ENCODE measurements at regions not wholly inside any gene's neighbourhood (a gene's known extent, or its start where the extent isn't known, plus 50 kb on each side); places are given as distances from the start of the nearest gene placed in this dataset.

GRCh38 chr6:139754898-139755775 lies 380.7 kb upstream of the CITED2 start:
- no peak overlapping the region for H3K4me3 ChIP-seq (ENCODE audit: low read depth, low read length, poor library complexity, severe bottlenecking)
- H3K36me3 ChIP-seq (ENCODE audit: insufficient read depth, low read length): no peaks in the 10 kb centered on the region
- H4K20me1 ChIP-seq (ENCODE audit: insufficient read depth, low read length): no peaks in the 10 kb centered on the region
- no peaks in the 10 kb centered on the region for H3K27me3 ChIP-seq (ENCODE audit: insufficient read depth, low read length)
- no peaks in the 10 kb centered on the region for H3K9me2 ChIP-seq (ENCODE audit: low read depth, low read length)
- TF ChIP-seq CTCF (IDR thresholded peaks at IDR 0.05; ENCODE audit: low read length): no peak
- TF ChIP-seq EZH2 (IDR thresholded peaks at IDR 0.05; ENCODE audit: borderline replicate concordance, low read length): no peak
- no peak overlapping the region for H3K4me2 ChIP-seq (ENCODE audit: low read length)
- H2AFZ ChIP-seq (ENCODE audit: low read length): no peak overlapping the region
- no peak overlapping the region for H3K27ac ChIP-seq (ENCODE audit: low read depth, low read length, poor library complexity, severe bottlenecking)
- H3K79me2 ChIP-seq (ENCODE audit: insufficient read depth, low read length): no peaks in the 10 kb centered on the region
- no peak overlapping the region for H3K9ac ChIP-seq (ENCODE audit: low read length)
- no peaks in the 10 kb centered on the region for H3F3A ChIP-seq (ENCODE audit: insufficient read depth, low read length)
- no peaks in the 10 kb centered on the region for H3K4me1 ChIP-seq (ENCODE audit: insufficient read depth, low read length, severe bottlenecking)
- H3K9me3 ChIP-seq (ENCODE audit: low read length): no peaks in the 10 kb centered on the region

DNA sequence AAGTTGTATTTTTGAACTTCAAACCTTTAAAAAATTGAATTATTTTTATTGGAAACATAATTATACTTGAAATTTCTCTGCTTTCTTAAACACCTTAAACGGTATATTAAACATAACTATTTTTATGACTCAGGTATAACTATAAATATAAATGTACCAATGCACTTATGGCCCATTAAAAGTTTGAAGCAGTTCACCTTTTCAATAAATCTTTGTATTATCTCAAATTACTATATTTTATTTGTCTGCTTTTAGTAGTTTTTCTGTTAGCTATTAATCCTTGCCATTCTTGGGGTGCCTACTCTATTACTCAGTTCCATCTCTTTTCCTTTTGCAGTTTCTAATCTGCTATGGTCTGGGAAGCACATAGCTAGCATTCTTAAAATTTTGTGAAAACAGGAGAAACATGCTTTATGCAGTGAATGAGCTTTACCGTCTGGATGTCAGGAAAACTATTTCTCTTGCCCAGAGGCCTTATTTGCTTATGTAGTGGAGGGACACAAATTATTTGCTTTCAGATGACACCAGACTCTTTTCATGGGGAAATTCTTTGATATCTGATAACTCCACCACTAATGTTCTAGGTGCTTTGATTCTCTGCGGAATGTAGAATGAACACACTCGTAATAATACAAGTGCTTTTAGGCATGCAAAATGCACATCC lies 378.9 kb upstream of the CITED2 start:
- Histone ChIP-seq H2AFZ (ENCODE audit: low read length) (no peak overlapping the region), H3K27me3 (ENCODE audit: insufficient read depth, low read length) (no peaks in the 10 kb centered on the region), H3K79me2 (ENCODE audit: insufficient read depth, low read length) (no peaks in the 10 kb centered on the region), H3K36me3 (ENCODE audit: insufficient read depth, low read length) (no peaks in the 10 kb centered on the region), H3K9ac (ENCODE audit: low read length) (no peak overlapping the region), H3F3A (ENCODE audit: insufficient read depth, low read length) (no peaks in the 10 kb centered on the region), H3K4me2 (ENCODE audit: low read length) (no peak overlapping the region), H3K27ac (ENCODE audit: low read depth, low read length, poor library complexity, severe bottlenecking) (no peak overlapping the region), H3K4me1 (ENCODE audit: insufficient read depth, low read length, severe bottlenecking) (no peaks in the 10 kb centered on the region), H3K4me3 (ENCODE audit: low read depth, low read length, poor library complexity, severe bottlenecking) (no peak overlapping the region), H4K20me1 (ENCODE audit: insufficient read depth, low read length) (no peaks in the 10 kb centered on the region), H3K9me2 (ENCODE audit: low read depth, low read length) (no peaks in the 10 kb centered on the region), H3K9me3 (ENCODE audit: low read length) (no peaks in the 10 kb centered on the region)
- TF ChIP-seq EZH2 (IDR thresholded peaks at IDR 0.05; ENCODE audit: borderline replicate concordance, low read length) (no peak), CTCF (IDR thresholded peaks at IDR 0.05; ENCODE audit: low read length) (no peak)

- Histone ChIP-seq H3K9ac (ENCODE audit: low read length) (no peak overlapping the region), H3F3A (ENCODE audit: insufficient read depth, low read length) (no peaks in the 10 kb centered on the region), H3K4me3 (ENCODE audit: low read depth, low read length, poor library complexity, severe bottlenecking) (no peak overlapping the region), H4K20me1 (ENCODE audit: insufficient read depth, low read length) (no peaks in the 10 kb centered on the region), H3K36me3 (ENCODE audit: insufficient read depth, low read length) (no peaks in the 10 kb centered on the region), H3K9me2 (ENCODE audit: low read depth, low read length) (no peaks in the 10 kb centered on the region), H2AFZ (ENCODE audit: low read length) (no peak overlapping the region), H3K4me2 (ENCODE audit: low read length) (no peak overlapping the region), H3K4me1 (ENCODE audit: insufficient read depth, low read length, severe bottlenecking) (no peaks in the 10 kb centered on the region), H3K79me2 (ENCODE audit: insufficient read depth, low read length) (no peaks in the 10 kb centered on the region), H3K9me3 (ENCODE audit: low read length) (no peaks in the 10 kb centered on the region), H3K27me3 (ENCODE audit: insufficient read depth, low read length) (no peaks in the 10 kb centered on the region), H3K27ac (ENCODE audit: low read depth, low read length, poor library complexity, severe bottlenecking) (no peak overlapping the region)
- TF ChIP-seq CTCF (IDR thresholded peaks at IDR 0.05; ENCODE audit: low read length): no peak
- TF ChIP-seq EZH2 (IDR thresholded peaks at IDR 0.05; ENCODE audit: borderline replicate concordance, low read length): no peak
These were observed 377.6 kb upstream of the CITED2 start for GRCh38 chr6:139752086-139752485.
